GM10266 (cell line): ENCODE measurements at regions not wholly inside any gene's neighbourhood (a gene's known extent, or its start where the extent isn't known, plus 50 kb on each side); places are given as distances from the start of the nearest gene placed in this dataset.

Source experiments
- DNase-seq: peaks from one replicate; pipeline ENCODE4 v3.0.0; 2012; ENCODE audit errors: extremely low spot score
- CTCF ChIP-seq: IDR thresholded peaks from 2 replicates; pipeline ENCODE4 v1.5.1; 2012; ENCODE audit warnings: mild to moderate bottlenecking, low read depth; ENCODE audit not compliant: control insufficient read depth, insufficient read depth; ENCODE audit errors: missing control alignments

GRCh38 chr1:34688006-34688741, 66.7 kb upstream of the GJB5 start:
- DNase-seq = no peak
- no peak for TF ChIP-seq CTCF

DNA sequence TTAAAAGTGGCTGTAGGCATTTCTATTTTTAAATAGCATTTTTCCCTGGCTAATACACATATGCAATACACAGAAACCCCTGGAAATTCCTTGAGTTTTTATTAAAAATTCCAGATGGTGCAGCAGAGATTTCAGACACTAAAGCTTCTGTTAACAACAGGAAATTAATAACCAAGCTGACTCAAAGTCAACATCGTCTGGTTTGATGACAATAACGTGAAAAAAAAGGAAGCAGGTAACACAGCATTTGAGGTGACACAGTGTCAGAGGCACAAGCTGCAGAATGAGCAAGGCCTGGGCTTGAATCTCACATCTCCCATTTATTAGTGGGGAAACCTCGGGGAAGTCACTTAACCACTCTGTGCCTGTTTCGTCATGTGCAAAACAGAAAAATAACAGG, 64.6 kb upstream of the GJB5 start:
- DNase-seq = no peak
- TF ChIP-seq CTCF = no peak

DNA sequence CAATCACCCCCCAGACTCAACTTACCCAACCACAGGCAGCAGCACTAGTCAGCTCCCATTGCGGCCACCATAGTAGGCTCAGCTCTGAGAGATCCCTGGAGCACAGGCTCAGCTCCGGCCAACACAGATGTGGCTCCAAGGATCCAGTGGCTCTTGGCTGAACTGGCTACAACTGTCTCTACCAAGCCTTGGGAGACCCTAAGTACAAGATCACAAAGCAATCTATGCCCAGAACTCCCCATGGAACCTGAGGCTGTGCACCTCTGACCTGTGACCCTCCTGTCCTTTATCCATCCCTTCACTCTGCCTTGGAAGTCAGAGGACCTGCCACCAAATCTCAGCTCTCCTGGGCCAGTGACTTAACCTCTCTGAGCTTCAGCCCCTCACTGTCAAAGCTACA, 61.8 kb upstream of the GJB5 start:
- TF ChIP-seq CTCF = no peak
- DNase-seq = no peak

- no peak for DNase-seq
- no peak for TF ChIP-seq CTCF
Measured at GRCh38 chr1:34694383-34694782, 60.5 kb upstream of the GJB5 start.

DNA sequence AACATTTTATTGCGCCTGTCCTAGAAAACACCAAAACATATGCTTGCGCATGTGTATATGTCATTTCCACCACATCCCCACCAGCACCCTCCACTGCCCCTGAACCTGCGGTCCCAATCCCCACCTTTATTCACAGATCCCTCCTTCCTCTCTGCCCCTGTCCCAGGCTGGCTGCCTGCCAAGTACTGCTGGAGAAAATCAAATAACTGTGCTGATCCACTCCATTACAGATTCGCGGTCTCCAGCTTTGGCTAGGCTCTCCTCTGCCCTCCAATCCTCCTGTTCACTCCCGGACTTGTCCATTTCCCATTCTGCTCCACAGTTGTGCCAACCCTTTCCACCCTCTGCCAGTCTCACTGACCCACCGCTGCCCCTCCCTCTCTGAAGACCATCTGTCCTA, 59.3 kb upstream of the GJB5 start:
- TF ChIP-seq CTCF = no peak
- no peak for DNase-seq

- TF ChIP-seq CTCF = no peak
- no peak for DNase-seq
Measured at GRCh38 chr1:34696230-34696629, 58.6 kb upstream of the GJB5 start.

GRCh38 chr1:34696981-34697380, 57.9 kb upstream of the GJB5 start:
- DNase-seq = no peak
- TF ChIP-seq CTCF = no peak
